ENCODE measurements at regions not wholly inside any gene's neighbourhood (a gene's known extent, or its start where the extent isn't known, plus 50 kb on each side); places are given as distances from the start of the nearest gene placed in this dataset.

DNA sequence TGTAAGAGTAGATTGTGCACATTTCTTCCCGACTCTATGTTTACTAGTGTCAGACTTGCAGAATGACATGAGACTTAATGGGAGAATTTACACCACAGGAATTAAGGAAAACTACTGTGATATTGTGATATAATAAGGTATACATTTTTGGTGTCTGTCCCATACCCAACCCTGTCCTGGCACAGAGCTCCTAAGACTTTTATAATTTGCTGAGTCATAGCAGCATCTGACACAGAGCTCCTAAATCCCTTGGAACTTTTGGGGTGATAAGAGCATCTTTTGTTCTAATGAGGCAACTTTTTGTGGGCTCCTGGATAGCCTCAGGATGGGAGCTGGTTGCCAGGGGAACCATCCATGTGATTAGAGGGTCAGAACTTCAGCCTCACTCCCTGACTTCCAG lies 1607.0 kb downstream of the RPA4 start:
- H4K5ac ChIP-seq (ENCODE audit: low read depth, low read length): no peak overlapping the region
- no peak overlapping the region for H2BK15ac ChIP-seq (ENCODE audit: low read depth, low read length)
- no peak overlapping the region for H3K4me2 ChIP-seq (ENCODE audit: low read depth, low read length)
- H3K79me1 ChIP-seq (ENCODE audit: low read depth in 1 of 2, low read length in 2 of 2): no peaks in the 10 kb centered on the region
- BruUV-seq (replicated peaks): no TSS peak
- H3K56ac ChIP-seq (ENCODE audit: extremely low read depth, insufficient read depth, low read length): no peak overlapping the region
- H2AK5ac ChIP-seq (ENCODE audit: low read depth, low read length): no peak overlapping the region
- no peak overlapping the region for H3K14ac ChIP-seq (replicated peaks; ENCODE audit: low read depth, low read length)
- in situ Hi-C loops (cut with MboI; ENCODE audit: low sequenced_read_pairs) (no loop called here), intact Hi-C loops (cut with micrococcal nuclease) (no loop called here), dilution Hi-C loops (cut with HindIII; ENCODE audit: low sequenced_read_pairs, unreplicated experiment) (no loop called here)
- POLR2A ChIA-PET (ENCODE audit: unreplicated experiment): no interaction called here
- H3K27me3 ChIP-seq (ENCODE audit: control insufficient read depth, insufficient read depth, low read length): no peaks in the 10 kb centered on the region
- no peak overlapping the region for H2BK20ac ChIP-seq (ENCODE audit: low read depth, low read length)
- no peak overlapping the region for H3K27ac ChIP-seq (ENCODE audit: insufficient read depth, low read length)
- no peak overlapping the region for H2BK120ac ChIP-seq (ENCODE audit: low read depth, low read length)
- no peak overlapping the region for H3K18ac ChIP-seq (ENCODE audit: low read depth, low read length)
- H4K8ac ChIP-seq (ENCODE audit: low read depth in 2 of 2, low read length in 2 of 2): no peak overlapping the region
- no peaks in the 10 kb centered on the region for H3K9me1 ChIP-seq (ENCODE audit: insufficient read depth, low read length)
- H3K4me1 ChIP-seq (ENCODE audit: control insufficient read depth, insufficient read depth, low read length): no peaks in the 10 kb centered on the region
- H3K4ac ChIP-seq (ENCODE audit: low read depth, low read length): no peak overlapping the region
- DNase-seq: no peak
- no peak overlapping the region for H3K9ac ChIP-seq (ENCODE audit: low read depth, low read length)
- no peak for TF ChIP-seq MAZ (IDR thresholded peaks at IDR 0.05; ENCODE audit: borderline replicate concordance, low read depth, low read length)
- TF ChIP-seq NFE2L2 (IDR thresholded peaks at IDR 0.05; ENCODE audit: low read depth, low read length): peak; percentile 85
- H2BK5ac ChIP-seq (ENCODE audit: low read depth, low read length, poor library complexity, severe bottlenecking): no peak overlapping the region
- no CpG with 5 or more reads among the region's 1 CpG for WGBS, 2 experiments (ENCODE audit: extremely low coverage in 2 of 2, insufficient read length in 1 of 2)
- H2AFZ ChIP-seq (replicated peaks; ENCODE audit: low read length, poor library complexity): no peak overlapping the region
- H4K20me1 ChIP-seq (ENCODE audit: insufficient read depth, low read length): no peaks in the 10 kb centered on the region
- H3K9me3 ChIP-seq (ENCODE audit: control insufficient read depth, insufficient read depth, low read length): no peaks in the 10 kb centered on the region; the same call in 1 of the 2 replicates
- no peak for ATAC-seq (ENCODE audit: low read depth)
- no peak overlapping the region for H3K23ac ChIP-seq (ENCODE audit: low read depth, low read length)
- H3K36me3 ChIP-seq (ENCODE audit: control insufficient read depth, insufficient read depth, low read length): no peaks in the 10 kb centered on the region
- no peak overlapping the region for H3K4me3 ChIP-seq (ENCODE audit: insufficient read depth, low read depth, low read length)
- no peak overlapping the region for H2AK9ac ChIP-seq (replicated peaks; ENCODE audit: low read depth, low read length, poor library complexity)
- CTCF ChIA-PET: no interaction called here
- no peak overlapping the region for H4K91ac ChIP-seq (ENCODE audit: insufficient read depth, low read depth, low read length)
